ENCODE measurements at regions not wholly inside any gene's neighbourhood (a gene's known extent, or its start where the extent isn't known, plus 50 kb on each side); places are given as distances from the start of the nearest gene placed in this dataset.

GRCh38 chr12:45623221-45623620, 106.3 kb upstream of the ARID2 start:
- no peak for DNase-seq (ENCODE audit: low spot score)
- TF ChIP-seq CTCF (IDR thresholded peaks at IDR 0.05; ENCODE audit: extremely low read depth, missing control alignments): no peak

- DNase-seq (ENCODE audit: low spot score): no peak
Observed at GRCh38 chr12:45623940-45624339, 105.6 kb upstream of the ARID2 start.

GRCh38 chr12:45626965-45627364, 102.5 kb upstream of the ARID2 start:
- no peak for TF ChIP-seq CTCF (IDR thresholded peaks at IDR 0.05; ENCODE audit: extremely low read depth, missing control alignments)
- DNase-seq (ENCODE audit: low spot score): no peak

More at GRCh38 chr12:45623940-45624339, 105.6 kb upstream of the ARID2 start:
- TF ChIP-seq CTCF (IDR thresholded peaks at IDR 0.05; ENCODE audit: extremely low read depth, missing control alignments): no peak

- DNase-seq (ENCODE audit: low spot score): no peak
- TF ChIP-seq CTCF (IDR thresholded peaks at IDR 0.05; ENCODE audit: extremely low read depth, missing control alignments): no peak
Observed at GRCh38 chr12:45627407-45628069, 102.0 kb upstream of the ARID2 start.

GRCh38 chr12:45629292-45629691, 100.2 kb upstream of the ARID2 start:
- no peak for DNase-seq (ENCODE audit: low spot score)
- TF ChIP-seq CTCF (IDR thresholded peaks at IDR 0.05; ENCODE audit: extremely low read depth, missing control alignments): no peak

- DNase-seq (ENCODE audit: low spot score): no peak
- TF ChIP-seq CTCF (IDR thresholded peaks at IDR 0.05; ENCODE audit: extremely low read depth, missing control alignments): no peak
Observed at GRCh38 chr12:45633733-45634132, 95.8 kb upstream of the ARID2 start.

- no peak for TF ChIP-seq CTCF (IDR thresholded peaks at IDR 0.05; ENCODE audit: extremely low read depth, missing control alignments)
- DNase-seq (ENCODE audit: low spot score): peak; percentile 43
Observed at GRCh38 chr12:45634273-45634917, 95.1 kb upstream of the ARID2 start.

Data from GM20000 (cell line).